HL-60 (cell line): ENCODE measurements at regions not wholly inside any gene's neighbourhood (a gene's known extent, or its start where the extent isn't known, plus 50 kb on each side); places are given as distances from the start of the nearest gene placed in this dataset.

Experiments used
- POLR2AphosphoS5 ChIP-seq: IDR thresholded peaks from 2 replicates; pipeline ENCODE4 v1.6.1; 2012; ENCODE audit warnings: low read depth
- TF ChIP-seq, protein P1 (sequence below): IDR thresholded peaks from one replicate; pipeline ENCODE4 v1.5.1; 2011; ENCODE audit warnings: low read length, control low read depth, inconsistent platforms; ENCODE audit not compliant: insufficient read depth
- TF ChIP-seq, protein P2 (sequence below): IDR thresholded peaks from 2 replicates; pipeline ENCODE4 v1.6.1; 2012; ENCODE audit warnings: low read depth; ENCODE audit not compliant: insufficient replicate concordance

DNA sequence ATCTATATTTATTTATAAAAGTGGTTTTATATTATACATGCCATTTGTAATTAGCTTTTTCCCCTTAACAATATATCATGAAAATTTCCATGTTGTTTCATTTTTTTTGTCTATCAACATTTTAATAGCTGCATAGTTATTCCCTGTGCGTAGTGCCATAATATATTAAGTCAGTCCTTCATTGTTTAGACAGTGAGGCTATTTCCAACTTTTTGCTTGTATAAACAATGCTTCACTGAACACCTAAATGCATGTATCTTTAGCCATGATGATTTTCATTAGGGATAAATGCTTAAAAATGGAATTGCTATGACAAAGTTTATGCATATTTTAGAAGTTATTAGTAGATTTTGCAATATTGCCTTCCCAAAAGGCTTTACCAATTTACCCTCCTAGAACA, 80.7 kb upstream of the STC2 start:
- TF ChIP-seq, protein P1, sequence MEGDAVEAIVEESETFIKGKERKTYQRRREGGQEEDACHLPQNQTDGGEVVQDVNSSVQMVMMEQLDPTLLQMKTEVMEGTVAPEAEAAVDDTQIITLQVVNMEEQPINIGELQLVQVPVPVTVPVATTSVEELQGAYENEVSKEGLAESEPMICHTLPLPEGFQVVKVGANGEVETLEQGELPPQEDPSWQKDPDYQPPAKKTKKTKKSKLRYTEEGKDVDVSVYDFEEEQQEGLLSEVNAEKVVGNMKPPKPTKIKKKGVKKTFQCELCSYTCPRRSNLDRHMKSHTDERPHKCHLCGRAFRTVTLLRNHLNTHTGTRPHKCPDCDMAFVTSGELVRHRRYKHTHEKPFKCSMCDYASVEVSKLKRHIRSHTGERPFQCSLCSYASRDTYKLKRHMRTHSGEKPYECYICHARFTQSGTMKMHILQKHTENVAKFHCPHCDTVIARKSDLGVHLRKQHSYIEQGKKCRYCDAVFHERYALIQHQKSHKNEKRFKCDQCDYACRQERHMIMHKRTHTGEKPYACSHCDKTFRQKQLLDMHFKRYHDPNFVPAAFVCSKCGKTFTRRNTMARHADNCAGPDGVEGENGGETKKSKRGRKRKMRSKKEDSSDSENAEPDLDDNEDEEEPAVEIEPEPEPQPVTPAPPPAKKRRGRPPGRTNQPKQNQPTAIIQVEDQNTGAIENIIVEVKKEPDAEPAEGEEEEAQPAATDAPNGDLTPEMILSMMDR, result no peak
- TF ChIP-seq POLR2AphosphoS5, result no peak
- TF ChIP-seq, protein P2, sequence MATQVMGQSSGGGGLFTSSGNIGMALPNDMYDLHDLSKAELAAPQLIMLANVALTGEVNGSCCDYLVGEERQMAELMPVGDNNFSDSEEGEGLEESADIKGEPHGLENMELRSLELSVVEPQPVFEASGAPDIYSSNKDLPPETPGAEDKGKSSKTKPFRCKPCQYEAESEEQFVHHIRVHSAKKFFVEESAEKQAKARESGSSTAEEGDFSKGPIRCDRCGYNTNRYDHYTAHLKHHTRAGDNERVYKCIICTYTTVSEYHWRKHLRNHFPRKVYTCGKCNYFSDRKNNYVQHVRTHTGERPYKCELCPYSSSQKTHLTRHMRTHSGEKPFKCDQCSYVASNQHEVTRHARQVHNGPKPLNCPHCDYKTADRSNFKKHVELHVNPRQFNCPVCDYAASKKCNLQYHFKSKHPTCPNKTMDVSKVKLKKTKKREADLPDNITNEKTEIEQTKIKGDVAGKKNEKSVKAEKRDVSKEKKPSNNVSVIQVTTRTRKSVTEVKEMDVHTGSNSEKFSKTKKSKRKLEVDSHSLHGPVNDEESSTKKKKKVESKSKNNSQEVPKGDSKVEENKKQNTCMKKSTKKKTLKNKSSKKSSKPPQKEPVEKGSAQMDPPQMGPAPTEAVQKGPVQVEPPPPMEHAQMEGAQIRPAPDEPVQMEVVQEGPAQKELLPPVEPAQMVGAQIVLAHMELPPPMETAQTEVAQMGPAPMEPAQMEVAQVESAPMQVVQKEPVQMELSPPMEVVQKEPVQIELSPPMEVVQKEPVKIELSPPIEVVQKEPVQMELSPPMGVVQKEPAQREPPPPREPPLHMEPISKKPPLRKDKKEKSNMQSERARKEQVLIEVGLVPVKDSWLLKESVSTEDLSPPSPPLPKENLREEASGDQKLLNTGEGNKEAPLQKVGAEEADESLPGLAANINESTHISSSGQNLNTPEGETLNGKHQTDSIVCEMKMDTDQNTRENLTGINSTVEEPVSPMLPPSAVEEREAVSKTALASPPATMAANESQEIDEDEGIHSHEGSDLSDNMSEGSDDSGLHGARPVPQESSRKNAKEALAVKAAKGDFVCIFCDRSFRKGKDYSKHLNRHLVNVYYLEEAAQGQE, result no peak
